Peyer's patch (tissue), 4 donors: ENCODE measurements at regions not wholly inside any gene's neighbourhood (a gene's known extent, or its start where the extent isn't known, plus 50 kb on each side); places are given as distances from the start of the nearest gene placed in this dataset.

Experiments used
- POLR2A ChIP-seq, 2 donors: fragments of 450-650 bp; IDR thresholded peaks; one replicate each; pipeline ENCODE4 v1.5.1; 2017; ENCODE audit warnings: antibody characterized with exemption in 2 of 2, mild to moderate bottlenecking in 2 of 2, moderate library complexity in 2 of 2
- TF ChIP-seq, protein P1 (sequence below), 6 experiments: fragments of 450-650 bp in 4 of 6; fragments of 200-600 bp in 2 of 6; sonication (generic) in 1 of 6; IDR thresholded peaks; one replicate each; pipeline ENCODE4 v1.5.1; 2017 to 2019; ENCODE audit warnings: antibody characterized with exemption in 6 of 6, mild to moderate bottlenecking in 3 of 6, moderate library complexity in 1 of 6

DNA sequence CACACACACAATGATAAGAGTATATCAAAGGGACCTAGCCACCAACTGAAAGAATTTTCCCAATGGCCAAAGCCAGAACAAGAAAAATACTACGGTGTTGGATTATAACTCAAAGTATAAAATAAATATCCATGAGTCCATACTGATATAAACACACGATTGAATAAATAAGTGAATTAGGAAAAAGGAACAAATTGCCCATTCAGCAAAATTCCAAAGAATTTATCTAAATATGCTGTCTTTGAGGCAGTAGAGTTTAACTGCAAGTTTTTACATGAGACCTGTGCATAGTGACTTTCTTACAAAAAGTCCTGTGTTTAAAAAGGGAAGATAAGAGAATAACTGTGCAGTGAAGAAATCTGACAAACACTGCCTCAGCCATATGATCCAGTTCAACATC is 278.8 kb upstream of the PPARGC1A start:
- TF ChIP-seq POLR2A (IDR thresholded peaks at IDR 0.05) = no peak
- TF ChIP-seq, protein P1, sequence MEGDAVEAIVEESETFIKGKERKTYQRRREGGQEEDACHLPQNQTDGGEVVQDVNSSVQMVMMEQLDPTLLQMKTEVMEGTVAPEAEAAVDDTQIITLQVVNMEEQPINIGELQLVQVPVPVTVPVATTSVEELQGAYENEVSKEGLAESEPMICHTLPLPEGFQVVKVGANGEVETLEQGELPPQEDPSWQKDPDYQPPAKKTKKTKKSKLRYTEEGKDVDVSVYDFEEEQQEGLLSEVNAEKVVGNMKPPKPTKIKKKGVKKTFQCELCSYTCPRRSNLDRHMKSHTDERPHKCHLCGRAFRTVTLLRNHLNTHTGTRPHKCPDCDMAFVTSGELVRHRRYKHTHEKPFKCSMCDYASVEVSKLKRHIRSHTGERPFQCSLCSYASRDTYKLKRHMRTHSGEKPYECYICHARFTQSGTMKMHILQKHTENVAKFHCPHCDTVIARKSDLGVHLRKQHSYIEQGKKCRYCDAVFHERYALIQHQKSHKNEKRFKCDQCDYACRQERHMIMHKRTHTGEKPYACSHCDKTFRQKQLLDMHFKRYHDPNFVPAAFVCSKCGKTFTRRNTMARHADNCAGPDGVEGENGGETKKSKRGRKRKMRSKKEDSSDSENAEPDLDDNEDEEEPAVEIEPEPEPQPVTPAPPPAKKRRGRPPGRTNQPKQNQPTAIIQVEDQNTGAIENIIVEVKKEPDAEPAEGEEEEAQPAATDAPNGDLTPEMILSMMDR (IDR thresholded peaks at IDR 0.05) = no peak
